GM21381 (cell line): ENCODE measurements at regions not wholly inside any gene's neighbourhood (a gene's known extent, or its start where the extent isn't known, plus 50 kb on each side); places are given as distances from the start of the nearest gene placed in this dataset.

Source experiments
- ATAC-seq: cut with Tn5 transposase; IDR thresholded peaks from one replicate; pipeline ENCODE4 v1.9.1; 2021; ENCODE audit warnings: mild to moderate bottlenecking, moderate library complexity; ENCODE audit not compliant: unreplicated experiment

GRCh38 chr20:40738976-40739375, 49.9 kb upstream of the MAFB start:
- no peak for ATAC-seq

- no peak for ATAC-seq
These were observed 50.8 kb upstream of the MAFB start for GRCh38 chr20:40739841-40740240.

GRCh38 chr20:40741507-40742106, 52.6 kb upstream of the MAFB start:
- ATAC-seq, result no peak

GRCh38 chr20:40743141-40743775, 54.2 kb upstream of the MAFB start:
- ATAC-seq, result no peak

- ATAC-seq, result no peak
These were observed 55.2 kb upstream of the MAFB start for GRCh38 chr20:40744072-40744817.

GRCh38 chr20:40744818-40745175, 55.8 kb upstream of the MAFB start:
- no peak for ATAC-seq

- no peak for ATAC-seq
These were observed 57.2 kb upstream of the MAFB start for GRCh38 chr20:40746251-40746650.

GRCh38 chr20:40748182-40748581, 59.1 kb upstream of the MAFB start:
- ATAC-seq, result no peak

GRCh38 chr20:40749985-40750506, 61.0 kb upstream of the MAFB start:
- ATAC-seq, result no peak

- ATAC-seq, result no peak
These were observed 61.6 kb upstream of the MAFB start for GRCh38 chr20:40750541-40751035.

- no peak for ATAC-seq
These were observed 64.4 kb upstream of the MAFB start for GRCh38 chr20:40753472-40753871.

GRCh38 chr20:40754339-40754943, 65.4 kb upstream of the MAFB start:
- no peak for ATAC-seq

GRCh38 chr20:40757087-40757486, 68.1 kb upstream of the MAFB start:
- no peak for ATAC-seq

GRCh38 chr20:40758790-40759189, 69.8 kb upstream of the MAFB start:
- ATAC-seq, result no peak

GRCh38 chr20:40760399-40760798, 71.4 kb upstream of the MAFB start:
- ATAC-seq, result no peak

GRCh38 chr20:40763646-40764295, 74.7 kb upstream of the MAFB start:
- no peak for ATAC-seq

GRCh38 chr20:40765814-40766480, 76.9 kb upstream of the MAFB start:
- ATAC-seq, result no peak

GRCh38 chr20:40766790-40767614, 78.0 kb upstream of the MAFB start:
- ATAC-seq, result no peak

- ATAC-seq, result no peak
These were observed 78.5 kb upstream of the MAFB start for GRCh38 chr20:40767615-40767924.

GRCh38 chr20:40768105-40768504, 79.1 kb upstream of the MAFB start:
- no peak for ATAC-seq
